Dendritic cell treated with granulocyte-macrophage colony-stimulating factor and Interleukin-4, amounts not matched to agents 40 ng/mL and 50 ng/mL, for 4 days (primary cell): ENCODE measurements at regions not wholly inside any gene's neighbourhood (a gene's known extent, or its start where the extent isn't known, plus 50 kb on each side); places are given as distances from the start of the nearest gene placed in this dataset.

Experiments used
- H3K27ac Mint-ChIP-seq: one replicate; pipeline ENCODE4 v1.8.0; 2022; ENCODE audit warnings: mild to moderate bottlenecking, mixed read lengths
- H3K27me3 Mint-ChIP-seq: one replicate; pipeline ENCODE4 v1.8.0; 2022; ENCODE audit warnings: mild to moderate bottlenecking, mixed read lengths
- H3K36me3 Mint-ChIP-seq: one replicate; pipeline ENCODE4 v1.8.0; 2022; ENCODE audit warnings: low read depth, mixed read lengths
- H3K4me1 Mint-ChIP-seq: one replicate; pipeline ENCODE4 v1.8.0; 2022; ENCODE audit warnings: low read depth, mixed read lengths
- H3K4me3 Mint-ChIP-seq: one replicate; pipeline ENCODE4 v1.8.0; 2022; ENCODE audit warnings: mild to moderate bottlenecking, moderate library complexity, mixed read lengths
- H3K9me3 Mint-ChIP-seq: one replicate; pipeline ENCODE4 v1.8.0; 2022; ENCODE audit warnings: mixed read lengths
- intact Hi-C: fragments of 100-400 bp; cut with micrococcal nuclease; formaldehyde crosslinking; loops from one replicate; pipeline ENCODE4 v1.15.0; 2022

DNA sequence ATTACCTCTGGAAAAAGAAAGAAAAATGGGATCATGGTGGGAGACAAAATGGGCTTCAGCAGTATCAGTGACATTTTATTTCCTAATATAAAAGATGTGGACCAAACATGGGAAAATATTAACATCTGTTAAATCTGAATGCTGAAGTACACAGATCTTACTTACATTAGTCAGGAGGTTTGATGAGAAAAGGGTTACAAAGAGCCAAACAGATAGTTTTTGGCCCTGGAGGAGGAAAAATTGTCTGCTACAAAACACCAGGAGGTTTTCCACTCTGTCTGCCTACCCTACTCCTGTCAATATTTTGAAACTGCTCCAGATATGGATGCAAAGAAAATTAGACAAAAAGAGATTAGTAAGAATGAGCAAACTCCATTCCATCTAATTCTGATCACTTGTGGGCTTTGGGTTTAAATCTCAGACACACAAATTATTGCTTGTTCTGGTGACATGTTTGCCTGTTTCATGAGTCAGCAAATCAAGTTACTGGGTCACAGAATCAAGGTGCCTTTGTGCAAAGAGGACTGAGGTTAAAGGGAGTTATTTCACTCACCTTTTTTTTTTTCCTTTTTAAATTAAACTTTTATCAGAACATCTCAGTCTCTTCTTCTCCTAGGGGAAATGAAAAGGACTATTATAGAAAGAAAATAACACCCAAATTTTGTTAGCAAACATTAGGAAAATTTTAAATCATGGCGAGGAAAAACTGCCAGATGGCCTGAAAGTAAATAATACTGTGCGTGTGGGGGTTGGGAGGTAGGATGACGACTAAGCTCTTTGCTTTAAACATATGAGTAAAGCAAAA, 87.0 kb upstream of the SPATS2L start:
- Mint-ChIP-seq H3K4me3 (no peak overlapping the region), H3K36me3 (no peaks in the 10 kb centered on the region), H3K4me1 (peaks cover 35% of the 10 kb centered on the region), H3K27ac (no peak overlapping the region), H3K27me3 (no peaks in the 10 kb centered on the region), H3K9me3 (no peaks in the 10 kb centered on the region)
- intact Hi-C loops: no loop called here

DNA sequence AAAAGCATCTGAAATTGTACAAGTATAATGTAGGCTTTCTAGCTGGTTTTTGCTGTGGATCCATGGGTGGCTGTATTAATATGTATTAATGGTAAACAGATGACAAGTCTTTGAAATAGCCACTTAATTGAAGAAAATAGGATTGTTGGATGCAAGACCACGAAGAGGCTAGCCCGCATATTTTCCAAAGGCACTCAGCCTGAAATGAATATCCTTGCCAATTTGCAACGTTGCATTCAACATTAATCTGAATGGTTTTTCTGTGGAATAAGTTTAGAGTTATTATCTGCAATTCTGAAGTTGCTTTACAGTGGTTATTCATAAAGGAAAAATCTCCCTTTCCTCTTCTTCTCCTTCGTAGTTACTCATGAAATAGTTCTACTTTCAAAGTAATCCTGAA, 86.2 kb upstream of the SPATS2L start:
- H3K9me3 Mint-ChIP-seq: no peaks in the 10 kb centered on the region
- H3K36me3 Mint-ChIP-seq: no peaks in the 10 kb centered on the region
- intact Hi-C loops: no loop called here
- H3K4me1 Mint-ChIP-seq: peaks cover 35% of the 10 kb centered on the region
- no peaks in the 10 kb centered on the region for H3K27me3 Mint-ChIP-seq
- H3K4me3 Mint-ChIP-seq: no peak overlapping the region
- no peak overlapping the region for H3K27ac Mint-ChIP-seq

- H3K36me3 Mint-ChIP-seq: no peaks in the 10 kb centered on the region
- peaks cover 26% of the 10 kb centered on the region for H3K4me1 Mint-ChIP-seq
- H3K4me3 Mint-ChIP-seq: no peak overlapping the region
- no peaks in the 10 kb centered on the region for H3K27me3 Mint-ChIP-seq
- intact Hi-C loops: no loop called here
- H3K9me3 Mint-ChIP-seq: no peaks in the 10 kb centered on the region
- H3K27ac Mint-ChIP-seq: no peak overlapping the region
Measured at GRCh38 chr2:200221055-200221955, 85.2 kb upstream of the SPATS2L start.

GRCh38 chr2:200222791-200223190, 83.7 kb upstream of the SPATS2L start:
- Mint-ChIP-seq H3K4me3 (no peak overlapping the region), H3K36me3 (no peaks in the 10 kb centered on the region), H3K27me3 (no peaks in the 10 kb centered on the region), H3K27ac (no peak overlapping the region), H3K4me1 (peaks cover 11% of the 10 kb centered on the region), H3K9me3 (no peaks in the 10 kb centered on the region)
- intact Hi-C loops: no loop called here

- no peaks in the 10 kb centered on the region for H3K36me3 Mint-ChIP-seq
- H3K27me3 Mint-ChIP-seq: no peaks in the 10 kb centered on the region
- H3K27ac Mint-ChIP-seq: no peak overlapping the region
- peaks cover 10% of the 10 kb centered on the region for H3K4me1 Mint-ChIP-seq
- H3K9me3 Mint-ChIP-seq: no peaks in the 10 kb centered on the region
- intact Hi-C loops: no loop called here
- H3K4me3 Mint-ChIP-seq: no peak overlapping the region
Measured at GRCh38 chr2:200223205-200223784, 83.2 kb upstream of the SPATS2L start.

- H3K27ac Mint-ChIP-seq: no peak overlapping the region
- H3K4me1 Mint-ChIP-seq: peaks cover 10% of the 10 kb centered on the region
- no peaks in the 10 kb centered on the region for H3K36me3 Mint-ChIP-seq
- H3K27me3 Mint-ChIP-seq: no peaks in the 10 kb centered on the region
- H3K4me3 Mint-ChIP-seq: no peak overlapping the region
- intact Hi-C loops: no loop called here
- no peaks in the 10 kb centered on the region for H3K9me3 Mint-ChIP-seq
Measured at GRCh38 chr2:200225951-200226350, 80.5 kb upstream of the SPATS2L start.

DNA sequence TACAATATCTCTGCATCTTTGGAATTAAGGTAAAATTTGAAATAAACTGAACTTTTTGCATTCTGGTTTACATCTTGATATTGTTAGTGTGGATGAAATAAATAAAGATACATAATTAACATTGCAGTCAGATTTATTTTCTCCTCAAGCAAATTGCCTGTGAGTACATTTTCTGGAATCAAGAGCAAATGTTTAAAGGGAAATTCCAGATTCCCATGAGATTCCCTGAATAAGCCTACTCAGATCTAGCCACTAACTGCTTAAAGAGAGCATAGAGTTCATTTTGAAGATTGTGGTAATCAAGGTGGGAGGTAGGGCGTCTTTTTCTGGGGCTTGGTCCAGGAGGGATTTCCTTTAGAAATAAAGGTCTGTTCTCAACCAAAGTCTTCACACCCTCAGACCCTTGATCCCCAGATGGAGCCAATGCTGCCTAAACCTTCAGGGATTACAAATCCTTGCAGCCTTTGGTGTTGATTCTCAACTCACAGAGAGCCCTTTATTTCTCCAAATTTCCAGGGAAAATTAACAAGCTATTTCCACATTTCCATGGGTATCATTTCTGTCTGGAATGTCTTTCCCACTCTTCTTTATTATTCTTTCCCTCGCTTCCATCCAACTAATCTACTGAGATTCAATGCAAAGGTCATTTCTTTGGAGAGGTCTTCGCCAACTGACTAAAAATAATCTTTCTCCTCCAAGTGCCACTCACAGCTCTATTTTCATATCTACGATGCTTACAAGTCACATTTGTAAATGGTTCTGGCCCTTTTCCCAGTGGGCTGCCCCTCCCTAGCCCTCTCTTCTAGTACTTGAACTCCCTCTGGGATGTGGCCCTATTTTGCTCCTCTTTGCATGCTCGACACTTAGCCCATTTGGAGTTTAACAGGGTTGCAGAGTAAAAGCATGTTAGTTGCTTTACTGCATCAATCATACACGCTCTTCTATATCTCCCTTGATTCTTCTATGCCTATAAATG, 79.8 kb upstream of the SPATS2L start:
- Mint-ChIP-seq H3K36me3 (no peaks in the 10 kb centered on the region), H3K4me1 (peaks cover 10% of the 10 kb centered on the region), H3K4me3 (no peak overlapping the region), H3K27me3 (no peaks in the 10 kb centered on the region), H3K9me3 (no peaks in the 10 kb centered on the region), H3K27ac (no peak overlapping the region)
- intact Hi-C loops: no loop called here

GRCh38 chr2:200230716-200231115, 75.8 kb upstream of the SPATS2L start:
- no peaks in the 10 kb centered on the region for H3K36me3 Mint-ChIP-seq
- H3K9me3 Mint-ChIP-seq: no peaks in the 10 kb centered on the region
- H3K27me3 Mint-ChIP-seq: no peaks in the 10 kb centered on the region
- intact Hi-C loops: no loop called here
- H3K27ac Mint-ChIP-seq: no peak overlapping the region
- no peaks in the 10 kb centered on the region for H3K4me1 Mint-ChIP-seq
- H3K4me3 Mint-ChIP-seq: no peak overlapping the region

DNA sequence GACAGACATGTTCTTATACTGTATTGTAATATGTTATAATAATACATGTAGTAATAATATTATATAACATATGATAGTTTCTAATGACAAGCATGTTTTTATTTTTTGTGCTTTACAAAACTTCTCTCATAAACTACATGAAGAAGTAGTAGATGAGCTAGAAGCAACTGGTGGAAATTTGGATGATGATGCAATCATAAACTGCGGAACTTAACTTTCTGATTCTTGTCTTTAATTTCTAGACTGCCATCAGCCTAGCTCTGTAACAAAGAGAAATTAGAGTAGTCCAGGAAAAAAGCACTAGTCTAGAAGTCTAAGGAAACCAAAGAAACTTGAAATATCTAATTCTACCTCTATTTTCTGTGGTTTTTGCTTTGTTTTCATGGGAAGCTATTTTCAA, 71.0 kb upstream of the SPATS2L start:
- H3K9me3 Mint-ChIP-seq: no peaks in the 10 kb centered on the region
- H3K27me3 Mint-ChIP-seq: peaks cover 19% of the 10 kb centered on the region
- no peaks in the 10 kb centered on the region for H3K36me3 Mint-ChIP-seq
- no peak overlapping the region for H3K4me3 Mint-ChIP-seq
- H3K27ac Mint-ChIP-seq: no peak overlapping the region
- H3K4me1 Mint-ChIP-seq: no peaks in the 10 kb centered on the region
- intact Hi-C loops: no loop called here

GRCh38 chr2:200239216-200239615, 67.3 kb upstream of the SPATS2L start:
- Mint-ChIP-seq H3K4me1 (no peaks in the 10 kb centered on the region), H3K27ac (no peak overlapping the region), H3K9me3 (no peaks in the 10 kb centered on the region), H3K36me3 (no peaks in the 10 kb centered on the region), H3K4me3 (no peak overlapping the region), H3K27me3 (peaks cover 27% of the 10 kb centered on the region)
- intact Hi-C loops: no loop called here

DNA sequence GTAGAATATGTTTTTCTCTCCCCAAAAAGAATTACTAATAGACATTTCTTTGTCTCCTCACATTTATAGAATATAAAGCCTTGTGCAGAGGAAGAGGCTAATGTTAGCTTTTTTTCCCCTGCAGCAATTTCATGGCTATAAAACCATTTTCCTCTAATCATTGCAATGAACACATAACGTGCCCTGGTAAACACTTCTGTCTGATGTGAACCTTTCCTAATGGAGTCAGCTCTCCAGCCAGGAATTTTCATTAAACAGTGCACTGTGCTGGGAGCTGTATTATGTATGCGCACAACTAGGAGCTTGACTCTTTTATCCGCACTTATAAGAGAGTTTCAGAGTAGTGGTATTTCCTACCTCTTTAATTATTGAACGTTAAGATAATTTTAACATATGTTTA, 63.9 kb upstream of the SPATS2L start:
- no peak overlapping the region for H3K4me3 Mint-ChIP-seq
- no peaks in the 10 kb centered on the region for H3K36me3 Mint-ChIP-seq
- intact Hi-C loops: no loop called here

GRCh38 chr2:200243441-200243840, 63.1 kb upstream of the SPATS2L start:
- no peaks in the 10 kb centered on the region for H3K36me3 Mint-ChIP-seq
- no peaks in the 10 kb centered on the region for H3K9me3 Mint-ChIP-seq
- no peak overlapping the region for H3K27ac Mint-ChIP-seq

More for the DNA sequence above, 63.9 kb upstream of the SPATS2L start:
- Mint-ChIP-seq H3K9me3 (no peaks in the 10 kb centered on the region), H3K27ac (no peak overlapping the region), H3K4me1 (peaks cover 10% of the 10 kb centered on the region), H3K27me3 (peaks cover 22% of the 10 kb centered on the region)

DNA sequence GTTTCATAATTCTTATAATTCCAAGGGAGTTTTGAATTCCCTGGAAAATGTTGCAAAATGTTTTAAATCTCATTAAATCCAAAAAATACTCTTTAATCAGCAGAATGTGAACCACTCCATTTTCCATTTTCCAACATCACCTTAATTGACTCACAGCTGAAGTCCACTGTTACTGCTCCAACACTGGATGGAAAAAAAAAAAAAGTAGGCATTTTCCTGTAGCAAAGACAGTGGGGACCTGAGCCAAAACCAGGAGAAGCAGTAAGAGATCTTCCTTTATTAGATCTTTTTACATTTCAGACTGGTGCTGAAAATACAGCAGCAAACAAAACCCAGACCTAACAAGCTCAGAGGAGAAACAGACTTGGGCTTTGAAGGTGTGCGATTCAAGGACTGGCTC, 62.4 kb upstream of the SPATS2L start:
- Mint-ChIP-seq H3K4me3 (no peak overlapping the region), H3K9me3 (no peaks in the 10 kb centered on the region), H3K36me3 (no peaks in the 10 kb centered on the region), H3K27me3 (peaks cover 12% of the 10 kb centered on the region), H3K27ac (no peak overlapping the region), H3K4me1 (peaks cover 10% of the 10 kb centered on the region)
- intact Hi-C loops: no loop called here

More at GRCh38 chr2:200243441-200243840, 63.1 kb upstream of the SPATS2L start:
- H3K27me3 Mint-ChIP-seq: peaks cover 14% of the 10 kb centered on the region
- H3K4me3 Mint-ChIP-seq: no peak overlapping the region
- H3K4me1 Mint-ChIP-seq: peaks cover 10% of the 10 kb centered on the region
- intact Hi-C loops: no loop called here
